ENCODE measurements at regions not wholly inside any gene's neighbourhood (a gene's known extent, or its start where the extent isn't known, plus 50 kb on each side); places are given as distances from the start of the nearest gene placed in this dataset.

- no peak for DNase-seq
Measured at GRCh38 chr2:128402911-128403670, 84.4 kb upstream of the HS6ST1 start.

DNA sequence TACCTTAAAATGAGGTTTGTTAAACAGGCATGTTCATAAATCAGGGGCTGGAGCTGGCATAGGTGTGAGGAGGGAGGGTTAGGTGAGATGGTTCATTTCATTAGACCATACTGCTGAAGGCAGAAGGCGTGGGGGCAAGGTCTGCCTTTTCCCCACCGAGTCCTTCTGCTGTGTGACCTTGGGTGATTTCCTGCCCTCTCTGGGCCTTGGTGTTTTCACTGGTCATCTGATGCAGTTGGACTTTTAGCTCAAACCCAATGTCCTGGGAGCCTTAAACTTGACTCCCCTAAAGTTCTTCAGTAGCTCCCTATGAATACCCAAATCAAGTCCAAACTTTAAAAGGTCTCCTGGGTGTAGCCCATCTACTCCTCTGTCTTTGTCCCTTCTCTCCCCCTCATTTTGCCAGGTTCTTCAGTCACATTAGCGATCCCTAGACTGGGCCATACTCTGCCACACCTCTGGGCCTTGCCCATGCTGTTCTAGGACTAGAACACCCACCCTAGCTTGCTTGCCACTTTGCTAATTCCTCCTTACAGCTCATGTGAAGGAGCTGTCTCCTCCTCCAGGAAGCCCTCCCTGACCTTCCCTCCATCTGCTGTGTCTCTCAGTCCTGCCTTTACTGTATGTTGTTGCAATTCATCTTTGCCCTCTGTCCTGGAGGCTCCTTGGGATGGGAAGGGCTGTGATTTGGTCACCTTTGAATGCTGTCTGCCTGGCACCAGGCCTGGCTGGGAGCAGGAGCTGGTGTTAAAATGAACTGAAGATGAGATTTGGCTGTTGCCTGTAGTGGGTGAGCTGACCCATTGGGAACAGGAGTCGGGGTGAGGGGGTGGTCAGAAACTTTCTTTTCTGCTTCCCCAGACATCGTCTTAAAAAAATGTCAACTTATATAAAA lies 85.4 kb upstream of the HS6ST1 start:
- peak; percentile 5 for DNase-seq

- peak; percentile 4 for DNase-seq
Measured at GRCh38 chr2:128404709-128405466, 86.2 kb upstream of the HS6ST1 start.

GRCh38 chr2:128405467-128405900 lies 86.8 kb upstream of the HS6ST1 start:
- DNase-seq, result peak; percentile 4

DNA sequence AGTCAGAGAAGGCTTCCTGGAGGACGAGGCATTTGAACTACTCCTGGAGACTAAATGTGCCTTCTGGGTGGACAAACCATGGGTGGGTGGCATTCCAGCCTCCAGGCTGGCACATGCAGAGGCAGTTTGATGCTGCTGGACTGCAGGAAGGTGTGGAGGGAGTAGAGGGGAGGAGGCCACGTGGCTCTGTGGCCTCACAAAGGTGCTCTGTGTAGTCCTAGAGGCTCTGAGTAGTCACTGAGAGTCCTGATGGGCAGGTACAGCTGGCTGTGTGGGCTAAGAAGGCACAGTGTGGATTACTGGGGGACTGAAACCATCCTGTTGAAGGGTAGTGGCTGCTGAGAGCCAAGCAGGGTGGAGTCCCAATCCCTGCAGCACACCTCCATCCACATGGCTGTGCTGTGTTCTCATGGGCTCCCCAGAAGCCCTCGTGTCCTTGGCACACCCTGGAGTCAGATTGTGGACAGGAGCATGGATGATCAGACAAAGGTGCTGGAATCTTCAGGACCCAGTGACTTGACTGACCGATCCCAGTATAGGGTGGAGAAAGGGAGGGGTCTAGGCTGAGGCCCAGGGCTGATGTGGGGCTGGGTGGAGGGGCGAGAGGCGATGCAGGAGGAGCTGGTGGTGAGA lies 87.4 kb upstream of the HS6ST1 start:
- no peak for DNase-seq

DNA sequence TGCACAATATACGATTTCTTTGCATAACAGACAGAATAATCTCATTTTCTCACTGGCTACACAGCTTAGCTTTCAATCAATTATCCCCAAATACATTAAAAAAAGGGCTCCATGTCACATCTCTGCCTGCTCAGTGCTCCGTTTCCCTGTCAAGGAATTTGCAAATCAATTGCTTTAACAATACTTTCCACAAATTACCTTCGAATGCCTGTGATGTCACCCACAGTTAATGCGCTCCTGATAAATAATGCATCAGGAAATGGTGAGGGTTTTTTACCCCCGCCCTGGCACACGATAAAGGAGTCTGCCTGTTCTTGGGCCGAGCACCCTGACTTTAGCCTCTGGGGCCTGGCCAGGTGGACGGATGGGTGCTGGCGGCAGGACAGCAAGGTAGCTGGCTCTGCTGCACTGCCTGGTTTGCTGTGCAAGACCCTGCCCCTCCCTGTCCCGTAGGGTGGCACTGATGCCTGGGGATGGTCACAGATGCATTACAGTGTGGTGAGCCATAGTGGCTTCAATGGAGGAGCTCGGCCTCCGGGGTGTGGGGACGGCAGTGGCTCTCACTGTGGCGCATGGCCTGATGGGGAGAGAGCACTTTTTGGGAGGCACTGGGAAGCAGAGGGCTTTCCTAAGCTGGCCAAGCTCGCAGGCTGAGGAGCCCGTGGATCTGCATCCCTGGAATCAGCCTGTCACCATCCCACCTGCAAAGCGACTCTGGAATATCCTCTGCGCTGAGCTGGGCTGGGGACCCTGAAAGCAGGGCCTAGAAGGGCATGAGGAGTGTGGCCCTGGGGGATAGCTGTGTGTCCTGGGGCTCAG lies 88.3 kb upstream of the HS6ST1 start:
- no peak for DNase-seq

DNA sequence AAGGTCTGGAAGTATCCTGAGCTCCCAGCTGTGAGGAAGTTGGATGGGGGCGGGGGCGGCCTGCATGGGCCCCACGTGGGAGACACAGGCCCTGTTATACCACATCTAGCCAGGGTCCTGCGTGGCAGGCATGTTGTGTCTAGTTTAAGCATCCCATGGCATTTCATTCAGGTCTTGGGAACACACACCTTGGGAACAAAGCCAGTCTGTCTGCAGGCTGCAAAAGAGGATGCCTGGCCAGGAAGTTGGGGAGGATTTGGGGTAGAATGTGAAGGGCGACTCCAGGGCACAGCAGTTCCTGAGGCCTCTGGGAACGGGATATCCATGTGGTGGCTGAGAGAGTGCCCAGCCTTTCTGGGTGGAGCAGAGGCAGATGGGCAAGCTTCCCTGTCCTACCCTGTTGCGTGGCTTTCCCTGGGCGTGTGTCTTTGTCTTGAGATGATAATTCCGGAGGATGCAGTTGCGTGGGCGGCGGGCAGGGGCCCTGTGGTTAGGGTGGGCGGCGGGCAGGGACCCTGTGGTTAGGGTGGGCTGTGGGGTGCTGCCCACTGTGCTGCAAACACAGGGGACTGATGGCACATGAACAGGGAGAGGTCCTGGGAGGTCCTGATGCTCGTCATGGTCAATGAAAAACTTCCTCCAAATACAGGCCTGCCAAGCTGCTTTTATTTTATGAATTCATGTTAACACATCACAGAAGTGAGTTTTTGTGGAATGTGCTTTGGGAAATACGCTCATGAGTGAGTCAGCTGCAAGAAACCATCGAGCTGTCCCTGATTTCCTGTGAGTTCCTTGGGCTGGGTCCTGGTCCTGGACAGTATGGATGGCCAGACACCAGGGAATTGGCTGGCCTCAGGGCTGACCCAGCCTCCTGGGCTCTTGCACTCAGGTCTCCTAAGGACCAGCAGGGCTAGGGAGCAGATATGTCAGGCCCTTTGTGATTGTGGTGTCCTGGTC lies 90.0 kb upstream of the HS6ST1 start:
- DNase-seq, result no peak

DNA sequence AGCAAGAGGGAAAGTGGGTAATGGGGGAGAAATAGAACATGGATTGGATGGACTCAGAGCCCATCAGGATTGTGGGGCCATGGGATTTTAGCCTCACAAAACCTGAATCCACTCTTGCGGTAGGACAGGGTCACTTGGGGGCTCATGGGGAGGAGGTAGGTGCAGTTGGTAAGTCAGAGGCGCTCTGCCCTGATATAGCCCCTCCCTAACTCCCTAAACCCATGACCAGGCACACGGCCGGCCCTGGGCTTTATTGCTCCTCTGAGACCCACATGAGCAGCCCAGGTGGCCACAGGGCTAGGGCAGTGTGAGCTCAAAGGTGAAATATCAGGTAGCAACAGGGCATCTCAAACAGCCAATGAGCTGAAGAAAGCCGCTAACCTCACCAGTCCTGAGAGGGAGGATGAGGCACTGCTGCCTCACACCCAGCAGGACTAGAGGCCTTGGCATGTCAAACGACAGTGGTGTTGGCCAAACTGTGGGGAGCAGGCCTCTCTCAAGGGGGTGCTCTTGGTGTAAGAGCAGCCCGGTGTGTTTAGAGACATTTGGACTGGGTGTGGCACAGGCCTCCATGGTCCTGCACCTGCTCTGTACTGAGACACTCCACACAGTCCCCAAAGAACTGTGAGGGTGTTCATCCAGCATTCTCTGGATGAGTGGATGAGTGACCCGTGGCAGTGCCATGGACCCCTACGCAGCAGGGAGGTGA lies 90.8 kb upstream of the HS6ST1 start:
- no peak for DNase-seq

- DNase-seq, result no peak
Measured at GRCh38 chr2:128410035-128410757, 91.5 kb upstream of the HS6ST1 start.

GRCh38 chr2:128410758-128411215 lies 92.1 kb upstream of the HS6ST1 start:
- no peak for DNase-seq

DNA sequence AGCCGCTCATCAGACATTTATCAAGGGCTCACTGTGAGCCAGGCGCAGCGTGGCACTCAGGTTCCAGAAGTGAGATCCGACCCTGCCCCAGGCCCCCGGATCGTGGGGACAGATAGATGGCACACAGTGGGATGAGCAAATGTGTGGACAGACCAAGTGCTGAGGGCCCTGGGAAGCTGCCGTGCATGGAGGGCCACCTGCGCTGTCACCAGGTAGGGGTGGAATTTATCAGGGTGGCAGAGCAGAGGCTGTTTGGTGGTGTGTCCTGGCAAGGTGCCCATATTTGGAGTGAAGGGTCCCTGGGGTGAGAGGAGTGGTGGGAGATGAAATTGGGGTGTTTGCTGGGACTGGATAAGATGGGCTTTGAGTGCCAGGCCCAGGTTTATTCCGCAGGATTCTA lies 92.8 kb upstream of the HS6ST1 start:
- DNase-seq, result no peak

DNA sequence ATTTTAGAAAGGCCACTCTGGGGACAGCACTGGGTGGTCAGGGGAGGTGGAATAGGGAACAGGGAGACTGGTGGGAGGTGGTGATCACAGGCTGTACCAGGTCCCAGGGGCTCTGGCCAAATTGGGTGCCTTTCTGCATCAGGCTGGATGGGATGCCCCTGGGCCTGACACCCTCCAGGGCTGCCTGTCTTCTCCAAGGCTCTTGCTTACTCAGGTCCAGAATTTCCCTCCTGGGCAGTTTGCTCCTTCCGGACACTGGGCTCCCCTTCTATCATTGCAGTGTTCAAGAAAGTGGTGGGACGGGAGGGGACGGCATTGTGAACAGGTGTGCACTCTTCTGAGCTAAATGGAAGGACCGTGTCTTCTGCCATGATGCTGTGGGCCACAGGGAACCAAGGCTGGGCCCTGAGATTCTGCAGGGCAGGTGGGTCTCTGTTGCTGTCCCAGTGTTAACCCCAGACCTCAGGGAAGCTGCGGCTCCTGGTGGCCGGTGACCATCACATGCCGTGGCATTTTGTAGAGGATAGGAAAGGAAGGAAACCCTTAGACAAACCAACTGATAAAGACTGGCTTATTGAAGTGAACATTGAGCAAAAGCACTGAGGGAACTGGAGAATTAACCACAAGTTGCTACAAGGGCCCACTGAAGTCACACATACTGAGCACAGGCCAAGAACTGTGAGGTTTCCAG lies 93.7 kb upstream of the HS6ST1 start:
- no peak for DNase-seq

DNA sequence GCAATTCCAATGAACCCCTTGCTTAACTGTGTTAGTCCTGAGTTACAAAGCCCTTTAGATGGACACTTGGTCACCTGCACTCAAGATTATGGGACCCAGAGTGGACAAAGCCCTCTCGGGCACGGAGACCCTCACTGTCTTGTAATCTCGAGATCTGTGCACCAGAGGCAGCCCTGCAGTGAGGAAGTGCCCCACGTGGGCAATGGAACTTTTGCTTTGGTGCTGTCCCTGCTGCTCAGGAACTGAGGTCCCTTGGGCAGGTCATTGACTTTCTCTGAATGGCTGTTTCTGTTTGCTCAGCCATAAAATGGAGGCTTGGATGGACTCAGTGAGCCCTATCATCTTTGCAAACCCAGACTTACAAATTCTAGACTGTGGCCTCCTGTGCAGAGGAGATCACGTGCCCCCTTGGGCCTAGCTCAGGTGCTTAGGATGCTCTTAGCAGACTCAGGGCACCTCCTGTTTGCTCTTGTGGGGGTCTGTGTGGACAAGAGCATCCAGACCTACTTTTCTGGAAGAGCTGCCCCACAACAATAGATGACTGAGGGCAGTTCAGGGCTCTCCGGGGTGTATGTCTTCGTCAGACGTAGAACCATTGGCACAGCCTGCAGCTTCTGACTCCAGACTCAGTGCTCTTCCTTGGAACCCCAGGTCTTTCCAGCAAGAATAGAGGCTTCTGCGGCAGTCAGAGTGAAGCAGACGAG lies 94.5 kb upstream of the HS6ST1 start:
- no peak for DNase-seq

GRCh38 chr2:128413718-128414341 lies 95.2 kb upstream of the HS6ST1 start:
- no peak for DNase-seq

- no peak for DNase-seq
Measured at GRCh38 chr2:128414351-128414750, 95.7 kb upstream of the HS6ST1 start.

- DNase-seq, result no peak
Measured at GRCh38 chr2:128414946-128415778, 96.5 kb upstream of the HS6ST1 start.

DNA sequence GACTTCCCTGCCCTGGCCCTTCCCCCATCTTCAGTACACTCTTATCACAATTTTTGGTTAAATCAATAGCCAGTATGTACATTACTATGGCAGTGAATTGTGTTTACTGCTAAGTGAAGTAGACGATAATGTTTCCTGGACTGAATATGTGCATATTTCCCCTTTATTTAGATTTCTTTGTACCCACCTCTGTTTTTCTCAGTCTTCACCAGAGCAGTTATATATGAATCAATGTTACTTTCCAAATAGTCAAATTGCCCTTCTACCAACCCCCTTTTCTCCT lies 97.1 kb upstream of the HS6ST1 start:
- DNase-seq, result no peak

Data from 8988T (cell line).